Tibial nerve (tissue), 3 donors: ENCODE measurements at regions not wholly inside any gene's neighbourhood (a gene's known extent, or its start where the extent isn't known, plus 50 kb on each side); places are given as distances from the start of the nearest gene placed in this dataset.

Experiments
- POLR2A ChIP-seq, 2 donors: fragments of 450-650 bp; IDR thresholded peaks; one replicate each; pipeline ENCODE4 v1.6.1; 2017; ENCODE audit warnings: antibody characterized with exemption in 2 of 2, mild to moderate bottlenecking in 2 of 2, moderate library complexity in 2 of 2
- TF ChIP-seq, protein P1 (sequence below), 5 experiments: fragments of 200-600 bp in 3 of 5; fragments of 450-650 bp in 2 of 5; sonication (generic) in 3 of 5; IDR thresholded peaks; one replicate each; pipeline ENCODE4 v1.5.1; 2016 to 2019; ENCODE audit warnings: antibody characterized with exemption in 5 of 5, mild to moderate bottlenecking in 3 of 5, moderate library complexity in 2 of 5

DNA sequence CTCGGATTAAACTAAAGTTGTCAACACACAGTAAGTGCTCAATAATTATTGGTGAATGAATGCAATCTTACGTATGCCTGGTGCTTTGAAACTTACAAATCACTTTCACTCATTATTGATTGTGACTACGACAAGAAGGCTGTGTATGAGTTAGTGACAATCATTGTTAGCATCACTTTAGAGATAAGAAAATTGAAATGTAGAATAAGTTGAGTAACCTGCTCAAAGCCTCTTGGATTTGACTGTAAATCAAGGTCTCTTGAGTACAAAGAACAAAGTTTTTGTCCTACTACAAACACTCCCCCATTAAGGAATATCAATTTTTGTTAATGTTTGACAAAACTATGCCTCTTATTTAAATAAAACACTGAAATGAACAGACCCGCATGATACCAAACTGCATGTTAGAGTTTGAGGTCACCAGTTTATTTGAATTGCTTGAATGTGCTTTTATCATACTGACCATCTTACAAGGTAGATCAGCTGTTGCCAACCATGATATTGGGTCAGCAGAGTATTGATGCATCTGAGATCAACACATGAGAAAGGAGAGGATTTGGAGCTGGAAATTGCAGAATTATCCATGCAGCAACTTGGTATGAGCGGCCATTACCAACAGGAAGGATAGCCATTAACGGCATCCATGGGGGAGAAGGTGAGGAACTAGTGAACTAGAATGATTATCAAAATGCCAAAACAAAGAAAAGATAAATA, 142.1 kb downstream of the IRS1 start:
- TF ChIP-seq, protein P1, sequence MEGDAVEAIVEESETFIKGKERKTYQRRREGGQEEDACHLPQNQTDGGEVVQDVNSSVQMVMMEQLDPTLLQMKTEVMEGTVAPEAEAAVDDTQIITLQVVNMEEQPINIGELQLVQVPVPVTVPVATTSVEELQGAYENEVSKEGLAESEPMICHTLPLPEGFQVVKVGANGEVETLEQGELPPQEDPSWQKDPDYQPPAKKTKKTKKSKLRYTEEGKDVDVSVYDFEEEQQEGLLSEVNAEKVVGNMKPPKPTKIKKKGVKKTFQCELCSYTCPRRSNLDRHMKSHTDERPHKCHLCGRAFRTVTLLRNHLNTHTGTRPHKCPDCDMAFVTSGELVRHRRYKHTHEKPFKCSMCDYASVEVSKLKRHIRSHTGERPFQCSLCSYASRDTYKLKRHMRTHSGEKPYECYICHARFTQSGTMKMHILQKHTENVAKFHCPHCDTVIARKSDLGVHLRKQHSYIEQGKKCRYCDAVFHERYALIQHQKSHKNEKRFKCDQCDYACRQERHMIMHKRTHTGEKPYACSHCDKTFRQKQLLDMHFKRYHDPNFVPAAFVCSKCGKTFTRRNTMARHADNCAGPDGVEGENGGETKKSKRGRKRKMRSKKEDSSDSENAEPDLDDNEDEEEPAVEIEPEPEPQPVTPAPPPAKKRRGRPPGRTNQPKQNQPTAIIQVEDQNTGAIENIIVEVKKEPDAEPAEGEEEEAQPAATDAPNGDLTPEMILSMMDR (IDR thresholded peaks at IDR 0.05): no peak
- TF ChIP-seq POLR2A (IDR thresholded peaks at IDR 0.05): no peak
